ENCODE measurements at regions not wholly inside any gene's neighbourhood (a gene's known extent, or its start where the extent isn't known, plus 50 kb on each side); places are given as distances from the start of the nearest gene placed in this dataset.

DNA sequence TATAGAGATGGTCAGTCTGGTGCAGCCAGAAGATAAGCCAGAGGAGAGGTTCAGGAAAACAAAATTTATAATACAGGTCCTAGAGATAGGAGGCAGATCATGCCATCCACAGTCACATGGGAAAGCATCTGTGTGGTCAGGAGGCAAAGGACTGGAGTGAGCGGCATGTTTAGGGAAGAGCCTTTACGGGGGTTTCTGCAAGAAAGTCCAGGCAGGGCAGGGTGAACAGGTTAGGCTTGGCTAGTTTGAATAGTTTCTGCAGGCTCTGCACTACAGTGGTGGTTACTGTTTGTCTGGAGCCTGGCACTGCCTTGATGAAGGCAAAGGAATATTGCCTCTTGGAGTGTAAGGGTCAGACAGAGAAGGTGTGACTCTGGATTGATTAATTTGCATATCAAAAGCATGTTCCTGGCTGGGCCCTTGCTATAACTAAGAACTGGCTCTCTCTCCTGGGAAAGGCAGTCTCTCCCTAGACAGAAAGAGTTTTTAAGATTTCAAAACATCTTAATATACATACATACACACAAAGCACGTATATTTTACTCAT, 1034.7 kb upstream of the CHAC2 start:
- TF ChIP-seq CTCF (IDR thresholded peaks at IDR 0.05; ENCODE audit: low read length): no peak
- no peak for TF ChIP-seq EZH2 (optimal IDR thresholded peaks at IDR 0.05; ENCODE audit: low read depth, low read length)
